Fibroblast of the conjunctiva (primary cell): ENCODE measurements at regions not wholly inside any gene's neighbourhood (a gene's known extent, or its start where the extent isn't known, plus 50 kb on each side); places are given as distances from the start of the nearest gene placed in this dataset.

Experiments
- DNase-seq: peaks from one replicate; pipeline ENCODE4 v3.0.0-alpha.2; 2010; ENCODE audit warnings: low read depth

DNA sequence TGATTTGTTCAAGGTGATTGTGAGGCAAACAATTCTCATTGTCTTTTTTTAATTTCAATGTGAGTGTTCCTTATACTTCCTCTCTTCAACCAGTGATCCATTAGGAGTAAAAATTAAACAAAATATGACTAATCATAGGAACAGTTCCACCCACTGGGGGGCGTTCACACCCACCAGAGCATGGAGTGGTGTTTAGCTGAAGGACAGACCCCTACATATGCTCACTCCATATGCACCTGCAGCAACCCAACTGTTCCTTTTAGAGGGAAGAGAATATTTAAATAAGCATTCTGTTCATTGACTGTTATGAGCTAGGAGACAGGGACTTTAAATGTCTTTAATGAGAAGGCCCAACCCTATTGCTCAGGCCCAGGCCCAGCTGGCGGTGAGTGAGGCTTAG lies 78.7 kb upstream of the DRD2 start:
- DNase-seq: no peak

DNA sequence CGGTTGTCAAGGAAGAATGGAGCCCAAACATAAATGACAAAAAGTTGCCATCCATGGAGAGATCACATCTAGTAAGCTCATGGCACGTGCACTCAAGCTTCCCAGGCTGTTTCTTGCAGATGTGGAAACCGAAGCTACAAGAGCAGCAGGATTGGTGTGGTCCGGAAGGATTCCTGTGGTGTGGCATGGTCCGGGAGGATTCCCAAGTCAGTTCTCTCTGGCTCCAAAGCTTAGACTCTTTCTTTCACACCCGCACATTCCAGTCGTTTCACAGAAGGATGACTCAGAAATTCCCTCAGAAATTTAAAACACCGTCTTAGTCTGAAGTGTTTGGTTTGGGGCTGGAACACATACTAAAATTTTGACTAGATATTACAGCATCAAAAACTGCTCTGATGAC lies 78.0 kb upstream of the DRD2 start:
- DNase-seq: peak; percentile 52

DNA sequence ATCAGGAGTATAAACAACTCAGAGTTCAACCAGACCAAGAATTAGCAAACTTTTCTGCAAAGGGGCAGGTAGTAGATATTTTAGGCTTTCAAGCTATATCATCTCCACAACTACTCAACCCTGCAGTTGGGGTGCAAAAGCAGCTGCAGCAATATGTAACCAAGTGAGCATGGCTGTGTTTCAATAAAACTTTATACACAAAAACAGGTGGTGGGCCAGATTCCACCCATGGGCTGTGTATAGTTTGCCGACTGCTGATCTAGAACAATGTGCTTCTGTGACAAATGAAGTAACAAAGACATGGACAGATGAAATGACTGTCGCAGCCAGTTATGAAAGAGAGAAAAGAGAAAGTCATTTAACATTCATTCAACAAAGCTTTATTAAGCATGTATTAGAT lies 77.1 kb upstream of the DRD2 start:
- DNase-seq: no peak

DNA sequence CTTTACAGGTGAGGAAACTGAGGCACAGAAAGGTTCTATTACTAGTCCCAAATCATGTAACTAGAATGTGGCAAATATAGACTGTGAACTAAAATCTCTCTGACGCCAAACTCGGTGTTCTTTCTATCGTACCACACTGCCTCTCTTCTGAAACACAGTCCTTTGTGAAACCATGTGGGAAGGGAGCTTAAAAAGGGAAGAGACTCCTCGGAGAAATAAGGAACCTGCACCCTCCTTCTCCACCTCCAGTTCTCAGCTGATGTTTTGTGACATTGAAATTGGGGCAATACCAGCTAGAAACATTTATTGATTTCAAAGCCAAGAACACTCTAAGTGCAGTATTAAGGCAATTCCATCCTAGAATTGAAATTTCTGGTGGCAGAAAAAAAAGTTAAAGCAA lies 76.4 kb upstream of the DRD2 start:
- DNase-seq: no peak

DNA sequence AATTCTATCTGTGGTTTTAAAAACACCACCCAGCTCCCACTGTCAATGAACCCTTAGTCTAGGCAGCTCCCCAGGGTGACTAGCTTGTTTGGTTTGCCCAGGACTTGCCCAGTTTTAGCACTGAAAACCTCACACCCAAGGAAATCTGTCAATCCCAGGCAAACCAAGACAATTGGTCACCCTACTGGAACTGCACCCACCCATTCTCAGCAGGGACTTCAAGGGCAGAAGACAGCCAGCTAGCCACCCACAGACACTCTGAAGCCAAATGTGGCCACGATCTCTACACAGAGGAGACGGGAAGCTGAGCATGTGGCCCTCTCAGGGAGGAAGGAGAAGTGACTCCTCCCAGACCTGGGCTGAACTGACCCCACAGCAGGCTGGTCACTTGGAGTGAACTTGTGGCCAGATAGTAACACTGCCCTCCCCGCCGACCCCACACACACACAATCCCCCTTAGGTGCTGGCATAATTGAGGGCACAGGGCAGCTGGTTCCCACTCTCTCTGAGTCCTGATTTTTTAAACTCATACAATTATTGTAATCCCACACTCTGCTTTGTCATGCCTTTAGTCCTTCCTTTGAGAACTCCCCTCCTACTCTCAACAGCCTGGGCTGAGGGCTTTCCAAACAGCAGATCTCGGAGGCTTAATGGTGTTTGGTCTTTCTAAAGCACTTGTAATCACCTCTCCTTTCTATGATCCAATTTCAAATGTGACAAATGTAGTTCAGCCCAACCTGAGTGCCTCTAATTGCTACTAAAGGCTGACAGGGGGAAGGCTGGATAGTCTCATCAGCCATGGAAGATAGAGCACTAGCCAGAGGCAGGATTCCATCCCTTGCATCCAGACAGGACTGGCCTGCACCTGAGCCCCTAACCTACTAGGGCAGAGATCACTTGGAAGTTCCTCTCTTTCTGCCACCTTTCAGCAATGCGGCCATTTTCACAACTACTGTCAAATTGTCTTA lies 74.7 kb upstream of the DRD2 start:
- no peak for DNase-seq

DNA sequence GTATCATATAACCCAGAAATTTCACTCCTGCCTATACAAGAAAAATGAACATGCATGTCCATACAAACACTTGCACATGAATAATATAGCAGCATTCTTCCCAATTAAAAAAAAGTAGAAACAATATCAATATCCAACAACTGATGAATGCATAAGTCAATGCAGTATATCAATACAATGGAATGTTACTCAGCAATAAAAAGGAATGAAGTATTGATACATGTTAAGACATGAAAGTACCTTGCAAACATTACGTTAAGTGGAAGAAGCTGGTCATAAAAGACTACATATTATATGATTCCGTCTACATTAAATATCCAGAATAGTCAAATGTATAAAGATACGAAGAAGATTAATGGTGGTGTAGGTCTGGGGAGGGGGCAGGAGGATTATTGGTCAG lies 73.9 kb upstream of the DRD2 start:
- DNase-seq: no peak

DNA sequence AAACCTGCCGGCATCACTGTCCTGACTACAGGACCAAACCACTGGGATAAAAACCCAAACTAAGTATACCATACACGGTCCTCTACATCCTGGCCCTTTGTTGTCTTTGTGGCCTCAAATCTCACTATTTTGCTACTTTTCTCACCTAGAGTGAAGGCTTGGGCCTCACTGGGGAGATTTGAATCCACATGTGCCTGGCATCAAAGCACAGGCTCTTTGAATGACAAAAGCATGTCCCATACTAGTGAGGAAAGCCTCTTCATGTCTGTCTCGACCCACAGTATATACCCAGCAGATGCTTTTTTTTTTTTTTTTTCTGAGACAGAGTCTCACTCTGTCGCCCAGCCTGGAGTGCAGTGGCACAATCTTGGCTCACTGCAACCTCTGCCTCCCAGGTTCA lies 72.5 kb upstream of the DRD2 start:
- DNase-seq: no peak

DNA sequence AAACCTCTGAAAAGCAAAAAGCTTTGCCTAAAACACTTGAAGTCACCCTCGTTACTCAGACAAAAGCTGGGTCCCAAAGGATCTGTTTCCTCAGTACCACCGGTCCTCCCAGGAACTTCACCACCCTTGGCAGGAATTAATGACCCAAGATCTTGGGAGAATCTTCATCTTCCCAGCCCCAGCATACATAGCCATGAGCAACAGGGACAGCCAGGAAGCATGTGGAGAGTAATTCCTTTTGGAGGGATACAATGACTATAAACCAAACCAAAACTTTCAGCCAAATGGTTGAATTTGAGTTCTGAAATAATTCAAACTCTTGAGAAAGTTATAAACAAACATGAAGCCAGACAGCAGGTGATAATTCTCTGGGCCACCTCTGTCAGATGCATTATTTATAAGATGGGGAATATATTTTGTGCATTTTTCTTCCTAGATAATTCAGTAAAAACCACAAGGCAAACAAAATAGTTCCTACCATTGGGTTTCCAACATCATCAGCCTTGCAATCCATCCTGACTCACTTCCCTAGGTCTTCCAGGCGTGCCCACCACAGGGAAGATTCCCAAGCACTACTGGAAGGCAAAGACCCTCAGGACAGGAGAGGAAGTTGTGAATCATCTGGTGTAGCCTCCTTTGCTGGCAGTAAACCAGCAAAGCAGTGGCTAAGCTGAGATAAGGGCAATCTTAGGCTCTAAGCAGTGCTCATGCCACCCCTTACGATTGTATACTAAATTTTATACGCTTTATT lies 71.7 kb upstream of the DRD2 start:
- no peak for DNase-seq

DNA sequence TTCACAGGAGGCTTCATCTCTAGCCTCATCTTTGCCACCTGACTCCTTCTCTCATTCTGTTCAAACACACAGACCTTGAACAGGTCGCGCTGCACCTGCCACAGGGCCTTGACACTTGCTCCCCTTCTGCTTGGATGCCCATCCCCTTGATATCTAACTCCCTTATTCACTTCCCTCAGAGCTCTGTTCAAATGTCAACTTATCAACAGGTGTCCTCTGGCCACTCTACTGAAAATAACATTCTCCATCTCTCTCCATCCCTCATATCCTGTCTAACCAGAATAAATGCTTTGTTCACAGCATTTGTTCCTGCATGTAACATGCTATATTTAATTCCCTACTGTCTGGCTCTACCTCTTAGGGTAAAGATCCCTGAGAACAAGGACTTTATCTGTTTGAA lies 67.2 kb upstream of the DRD2 start:
- no peak for DNase-seq

DNA sequence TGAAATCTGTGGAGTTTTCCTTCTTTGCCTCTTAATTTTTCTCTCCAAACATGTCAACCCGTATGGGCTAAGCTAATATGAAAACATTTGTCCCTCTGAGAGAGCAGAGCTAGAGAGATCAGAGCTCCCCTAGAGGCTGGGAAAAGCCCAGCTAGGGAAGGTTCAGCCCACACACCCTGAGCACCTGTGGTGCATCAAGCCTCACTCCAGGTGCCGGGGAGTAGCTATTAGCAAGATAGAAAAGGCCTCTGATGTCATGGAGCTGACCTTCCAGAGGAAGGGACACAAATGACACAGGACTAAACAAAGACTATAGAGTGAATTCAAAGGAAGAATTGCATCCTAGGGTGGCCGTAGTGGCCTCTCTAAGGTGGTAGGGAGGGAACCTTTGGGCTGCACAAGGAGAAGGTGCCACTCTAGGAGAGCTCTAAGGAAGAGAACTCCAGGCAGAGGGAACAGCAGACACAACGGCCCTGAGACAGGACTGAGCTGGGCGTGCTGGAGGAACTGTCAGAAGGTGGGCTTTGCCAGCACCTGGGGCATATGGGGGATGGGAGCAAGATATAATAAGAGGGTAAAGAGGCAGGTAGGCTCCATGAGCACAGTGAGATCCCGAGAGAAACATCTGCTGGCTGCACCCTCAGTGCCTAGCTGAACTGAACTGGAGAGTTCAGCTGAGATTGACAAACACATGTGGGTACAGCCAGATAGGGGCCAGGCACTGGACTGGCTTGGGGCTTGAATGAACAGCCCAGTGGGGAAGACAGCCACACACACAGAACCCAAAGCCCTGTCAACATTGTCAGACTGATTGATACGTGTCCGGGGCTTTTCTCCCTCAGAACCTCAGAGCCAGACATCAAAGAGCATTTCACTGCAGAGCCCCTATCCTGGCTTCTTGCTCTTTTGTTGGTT lies 65.5 kb upstream of the DRD2 start:
- DNase-seq: no peak

DNA sequence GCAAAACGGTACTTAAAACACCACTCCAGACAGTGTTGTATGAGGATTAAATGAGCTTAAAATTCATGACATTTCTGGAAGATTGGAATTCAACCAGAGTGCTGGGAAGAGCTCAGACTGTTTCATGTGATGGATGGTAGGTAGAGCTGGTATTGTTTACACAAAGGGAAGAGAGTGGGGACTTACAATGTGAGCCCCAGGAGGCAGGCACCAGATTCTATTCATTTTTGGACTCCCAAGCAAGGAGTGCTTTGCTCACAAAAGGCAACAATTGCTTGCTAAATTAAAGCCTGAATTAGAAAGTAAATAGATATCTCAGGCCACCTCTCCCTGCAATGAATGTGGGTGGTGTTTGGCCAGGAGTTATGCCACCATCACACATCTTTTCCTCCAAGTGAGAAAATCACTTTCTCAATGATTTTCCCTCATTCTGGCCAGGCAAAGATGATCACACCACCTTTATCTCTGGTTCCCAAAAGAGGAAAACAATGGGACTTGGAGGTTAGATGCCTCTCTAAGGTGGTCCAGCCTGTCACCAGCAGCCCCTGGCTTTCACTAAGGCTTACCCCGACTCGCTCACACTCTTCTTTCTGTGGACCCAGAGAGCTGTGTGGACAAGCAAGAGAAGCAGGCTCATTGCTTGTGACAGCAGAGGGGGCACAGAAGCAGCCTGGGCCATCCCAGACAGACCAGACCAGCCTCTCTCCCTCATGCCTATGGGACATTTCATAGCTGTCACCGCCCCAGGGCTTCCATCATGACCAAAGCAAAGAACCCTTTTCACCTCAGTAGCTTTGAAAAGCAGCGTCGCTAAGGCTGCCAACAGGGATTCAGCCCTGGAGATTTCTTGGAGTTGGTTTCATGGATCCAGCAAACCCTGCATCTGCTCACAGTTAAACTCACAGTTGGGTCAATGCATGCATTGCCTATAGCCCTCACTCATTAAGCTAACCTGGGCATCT lies 63.5 kb upstream of the DRD2 start:
- no peak for DNase-seq

DNA sequence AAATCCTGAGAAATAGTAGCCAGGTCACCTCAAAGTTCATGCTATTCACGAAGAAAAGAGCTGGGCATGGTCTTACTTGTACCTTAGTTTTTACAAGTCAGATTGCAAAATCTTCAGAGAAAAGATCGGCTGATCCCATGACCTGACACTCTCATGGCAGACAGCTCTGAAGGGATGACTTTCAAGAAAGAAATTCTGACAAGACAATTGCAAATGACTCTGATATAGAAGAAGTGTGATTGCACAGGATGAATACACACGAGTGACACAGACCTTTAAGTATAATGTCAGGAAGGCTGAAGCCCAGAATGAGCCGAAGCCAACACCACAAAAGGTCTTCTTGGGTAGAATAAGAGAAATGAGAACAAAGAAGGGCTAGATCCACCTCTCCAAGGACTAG lies 59.4 kb upstream of the DRD2 start:
- no peak for DNase-seq

DNA sequence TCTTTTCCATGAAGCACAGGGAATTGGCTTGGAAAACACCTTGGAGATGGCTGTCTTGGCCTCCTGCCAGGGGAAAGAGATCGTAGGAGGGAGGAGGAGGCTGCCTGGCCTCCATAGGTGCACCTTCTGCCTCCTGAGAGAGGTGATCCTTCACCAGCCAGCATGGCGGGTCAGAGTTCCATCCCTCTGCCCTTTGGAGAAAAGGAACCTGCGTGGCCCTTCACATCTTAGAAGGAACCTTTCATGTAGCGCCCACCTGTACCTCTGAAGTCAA lies 58.2 kb upstream of the DRD2 start:
- no peak for DNase-seq

DNA sequence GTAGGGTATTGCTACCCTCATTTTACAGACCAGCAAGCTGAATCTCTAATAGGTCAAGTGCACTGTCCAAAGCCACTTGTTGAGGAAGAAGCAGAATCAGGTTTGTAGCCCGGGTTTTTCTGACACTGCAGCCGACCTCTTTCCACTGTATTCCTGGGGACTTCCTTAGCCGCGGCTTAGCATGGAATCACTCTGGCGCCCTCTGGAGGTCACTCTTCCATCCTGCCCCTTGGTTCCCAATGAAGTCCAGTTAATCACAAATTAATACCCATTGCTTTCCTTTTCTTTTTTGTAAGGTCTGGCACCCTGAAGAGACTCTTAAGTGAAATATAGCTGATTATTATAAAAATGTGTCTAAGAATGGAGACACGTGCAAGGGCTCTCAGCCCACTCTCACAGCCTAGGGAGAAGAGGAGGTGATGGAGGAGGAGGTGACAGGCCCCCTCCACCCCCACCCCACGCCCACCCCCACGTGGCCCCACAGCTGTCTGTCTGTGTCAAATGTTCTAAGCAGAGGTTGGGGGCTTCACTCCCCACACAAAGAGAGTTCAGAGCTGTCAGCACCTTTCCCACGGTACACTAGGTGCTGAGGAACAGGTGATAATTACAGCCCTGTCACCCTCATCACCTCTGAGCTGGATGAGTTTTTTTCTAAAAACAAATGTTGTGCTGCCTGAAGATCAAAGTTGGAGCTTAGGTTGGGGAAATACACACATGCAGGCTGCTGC lies 57.7 kb upstream of the DRD2 start:
- DNase-seq: peak; percentile 47

DNA sequence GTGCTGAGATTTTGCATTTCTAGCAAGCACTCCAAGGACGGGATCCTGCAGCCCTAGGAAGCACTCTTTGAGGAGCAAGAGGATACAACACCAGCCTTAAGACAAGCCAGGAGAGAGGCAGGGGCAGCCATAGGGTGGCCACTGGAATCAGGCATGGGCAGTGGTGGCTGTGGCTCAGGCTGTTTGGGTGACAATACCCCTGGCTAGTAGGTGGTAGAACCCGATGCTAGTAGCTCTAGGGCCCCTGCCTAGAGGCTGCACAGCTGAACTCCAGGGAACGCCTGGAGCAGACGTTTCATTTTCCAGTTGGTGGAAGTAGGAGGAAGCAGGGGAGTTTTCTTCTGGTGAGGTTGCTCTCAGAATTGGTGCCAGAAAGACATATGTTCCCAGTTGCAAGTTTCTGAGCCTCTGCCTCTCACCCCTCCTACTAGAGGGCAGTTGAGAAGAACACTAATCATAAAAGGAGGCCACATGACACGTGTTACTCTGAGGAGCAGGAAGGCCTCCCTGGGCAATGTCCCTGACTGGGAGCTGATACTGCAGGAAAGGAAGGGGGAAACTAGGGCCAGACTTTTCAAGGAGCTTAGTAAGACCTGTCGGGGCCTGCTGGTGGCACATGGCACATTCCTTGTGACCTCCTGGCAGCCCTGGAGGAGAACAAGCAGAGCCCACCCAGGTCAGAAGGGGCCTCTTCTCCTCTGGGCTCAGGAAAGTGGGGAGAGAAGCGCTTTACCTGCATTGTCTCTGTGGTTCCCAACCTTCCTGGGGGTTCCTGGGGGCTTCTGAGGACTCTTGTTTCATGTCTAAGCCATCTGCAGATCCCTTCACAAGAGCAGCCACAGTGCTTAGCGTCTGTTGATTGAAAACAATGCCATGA lies 56.6 kb upstream of the DRD2 start:
- no peak for DNase-seq

DNA sequence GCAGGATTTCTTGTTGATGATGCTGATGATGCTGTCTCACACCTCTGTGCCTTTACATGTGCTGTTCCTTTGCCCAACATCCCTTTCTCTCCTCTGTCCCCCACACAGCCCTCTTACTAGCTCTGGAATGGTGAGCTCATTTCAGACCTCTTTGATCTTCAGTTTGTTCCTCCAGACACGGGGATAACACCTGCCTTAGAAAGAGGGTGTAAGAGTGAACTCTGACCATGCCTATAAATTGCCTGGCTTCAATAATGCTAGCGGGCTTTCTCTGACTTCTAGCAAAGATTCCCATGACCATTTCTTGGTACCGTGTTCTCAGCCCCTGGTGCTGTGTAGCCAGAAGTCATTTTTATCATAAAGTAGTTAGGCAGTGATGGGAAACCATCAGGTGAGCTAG lies 55.9 kb upstream of the DRD2 start:
- no peak for DNase-seq

DNA sequence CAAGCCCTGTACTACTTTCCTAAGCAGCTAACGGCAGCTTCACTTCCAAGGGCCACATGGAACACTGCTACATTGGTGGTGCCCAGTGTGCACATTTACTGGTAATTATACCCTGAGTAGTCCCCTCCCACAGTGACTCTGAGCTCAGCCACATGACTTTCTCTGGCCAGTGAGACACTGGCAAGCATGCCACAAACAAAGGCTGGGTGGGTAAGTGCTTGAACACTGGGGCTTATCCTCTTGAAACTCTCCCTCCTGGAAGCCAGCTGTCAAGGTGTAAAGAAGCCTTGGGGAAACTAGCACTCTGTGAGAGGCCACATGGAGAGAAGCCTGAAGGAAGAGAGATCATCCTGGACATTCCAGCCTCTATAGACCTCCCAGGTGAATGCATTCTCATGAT lies 54.4 kb upstream of the DRD2 start:
- no peak for DNase-seq

DNA sequence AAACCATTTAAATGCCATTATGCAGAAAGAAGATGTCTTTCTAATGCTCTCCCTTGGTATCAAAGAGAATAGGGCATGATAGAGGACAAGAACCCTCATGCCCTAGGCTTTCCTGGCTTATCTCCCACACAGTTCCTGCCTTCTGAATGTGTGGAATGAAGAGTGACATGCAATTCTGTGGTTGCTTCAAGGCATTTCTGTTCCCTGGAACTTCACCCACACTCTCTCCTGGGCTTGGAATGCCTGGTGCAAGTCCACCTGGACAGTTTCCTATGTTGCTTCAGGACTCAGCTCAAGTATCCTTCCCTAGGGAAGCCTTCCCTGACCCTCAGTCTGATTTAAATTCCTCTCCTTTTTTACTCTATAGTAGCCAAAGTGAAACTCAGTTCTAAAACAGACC lies 53.8 kb upstream of the DRD2 start:
- DNase-seq: no peak

DNA sequence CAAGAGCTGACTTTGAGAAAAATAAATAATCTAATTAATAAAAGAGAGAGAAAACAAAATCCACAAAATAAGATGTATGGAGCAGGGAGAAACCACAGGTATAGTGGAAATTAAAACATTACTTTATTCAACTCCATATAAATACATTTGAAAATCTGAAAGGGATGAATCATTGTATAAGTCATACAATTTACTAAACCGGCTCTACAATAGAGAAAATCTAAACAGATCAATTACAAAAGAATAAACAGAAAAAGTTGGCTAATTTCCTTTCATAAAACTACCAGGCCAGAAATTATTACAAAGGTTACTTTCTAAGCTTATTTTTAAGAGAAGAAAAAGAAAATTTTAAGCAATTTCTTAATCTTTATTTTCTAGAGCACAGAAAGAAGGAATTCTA lies 51.3 kb upstream of the DRD2 start:
- no peak for DNase-seq
